GM18907 (cell line): ENCODE measurements at regions not wholly inside any gene's neighbourhood (a gene's known extent, or its start where the extent isn't known, plus 50 kb on each side); places are given as distances from the start of the nearest gene placed in this dataset.

ENCODE experiments used
- ATAC-seq: cut with Tn5 transposase; IDR thresholded peaks from one replicate; pipeline ENCODE4 v1.9.1; 2021; ENCODE audit warnings: mild to moderate bottlenecking, moderate library complexity; ENCODE audit not compliant: unreplicated experiment

GRCh38 chr6:95489185-95489863, 88.0 kb upstream of the MANEA start:
- no peak for ATAC-seq

GRCh38 chr6:95496769-95497426, 80.4 kb upstream of the MANEA start:
- ATAC-seq = no peak

GRCh38 chr6:95501032-95501904, 76.1 kb upstream of the MANEA start:
- ATAC-seq = no peak

- ATAC-seq = no peak
Measured at GRCh38 chr6:95503568-95503967, 73.8 kb upstream of the MANEA start.

- ATAC-seq = no peak
Measured at GRCh38 chr6:95511404-95511803, 65.9 kb upstream of the MANEA start.

GRCh38 chr6:95515975-95516374, 61.4 kb upstream of the MANEA start:
- ATAC-seq = no peak

GRCh38 chr6:95517004-95517403, 60.3 kb upstream of the MANEA start:
- ATAC-seq = no peak

- no peak for ATAC-seq
Measured at GRCh38 chr6:95517568-95517967, 59.8 kb upstream of the MANEA start.

GRCh38 chr6:95518630-95519227, 58.6 kb upstream of the MANEA start:
- ATAC-seq = no peak

- ATAC-seq = no peak
Measured at GRCh38 chr6:95519228-95520037, 57.9 kb upstream of the MANEA start.

GRCh38 chr6:95521181-95521580, 56.2 kb upstream of the MANEA start:
- no peak for ATAC-seq
